Vagina (tissue), 2 donors: ENCODE measurements at regions not wholly inside any gene's neighbourhood (a gene's known extent, or its start where the extent isn't known, plus 50 kb on each side); places are given as distances from the start of the nearest gene placed in this dataset.

Source experiments
- POLR2A ChIP-seq, 2 donors: fragments of 450-650 bp; IDR thresholded peaks; one replicate each; pipeline ENCODE4 v1.6.1; 2017; ENCODE audit warnings: antibody characterized with exemption in 2 of 2, mild to moderate bottlenecking in 2 of 2, moderate library complexity in 2 of 2
- POLR2AphosphoS5 ChIP-seq, 2 donors: sonication (generic); formaldehyde crosslinking; IDR thresholded peaks; one replicate each; pipeline ENCODE4 v1.9.0; 2017; ENCODE audit warnings: antibody characterized with exemption in 2 of 2, mild to moderate bottlenecking in 2 of 2, low read depth in 1 of 2; ENCODE audit not compliant: insufficient read depth in 1 of 2
- TF ChIP-seq, protein P1 (sequence below), 3 experiments: fragments of 450-650 bp in 2 of 3; fragments of 200-600 bp in 1 of 3; sonication (generic) in 1 of 3; IDR thresholded peaks; one replicate each; pipeline ENCODE4 v1.5.1; 2017 to 2019; ENCODE audit warnings: antibody characterized with exemption in 3 of 3, mild to moderate bottlenecking in 2 of 3, moderate library complexity in 2 of 3

DNA sequence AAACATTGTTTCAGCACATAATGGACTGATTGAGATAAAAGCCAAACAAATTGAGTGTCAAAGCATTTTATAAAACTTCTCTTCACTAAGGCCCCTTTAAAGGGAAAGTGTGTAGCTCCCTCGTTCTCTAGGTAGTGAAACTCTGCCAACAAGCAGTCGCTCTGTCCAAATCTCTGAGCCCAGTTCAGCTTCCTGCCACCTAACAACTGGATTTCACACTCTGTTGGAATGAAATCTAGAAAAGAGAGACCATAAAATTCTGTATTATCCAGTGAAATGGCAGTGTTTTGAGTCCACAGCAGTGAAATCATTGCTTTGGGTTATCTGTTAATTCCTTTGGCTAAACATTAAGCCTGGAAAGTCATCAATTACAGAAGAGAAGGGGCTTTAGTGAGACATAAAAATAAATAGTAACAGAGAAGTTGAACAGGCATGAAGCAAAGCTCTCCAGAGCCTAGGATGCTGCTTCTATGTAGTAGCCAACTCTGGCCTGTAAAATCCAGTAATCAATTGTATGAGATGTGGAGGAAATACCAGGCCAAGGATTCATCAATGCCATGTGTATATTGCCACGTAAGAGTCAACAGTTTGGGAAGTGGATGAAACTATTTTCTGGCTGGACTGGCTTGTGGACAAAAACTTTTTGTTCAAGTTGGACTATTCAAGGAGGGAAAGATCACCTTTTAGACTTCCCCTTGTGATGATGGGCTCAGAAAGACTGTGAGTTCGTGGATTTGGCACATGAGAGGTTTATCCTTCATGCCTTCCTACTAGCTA lies 122.5 kb downstream of the WIF1 start:
- TF ChIP-seq, protein P1, sequence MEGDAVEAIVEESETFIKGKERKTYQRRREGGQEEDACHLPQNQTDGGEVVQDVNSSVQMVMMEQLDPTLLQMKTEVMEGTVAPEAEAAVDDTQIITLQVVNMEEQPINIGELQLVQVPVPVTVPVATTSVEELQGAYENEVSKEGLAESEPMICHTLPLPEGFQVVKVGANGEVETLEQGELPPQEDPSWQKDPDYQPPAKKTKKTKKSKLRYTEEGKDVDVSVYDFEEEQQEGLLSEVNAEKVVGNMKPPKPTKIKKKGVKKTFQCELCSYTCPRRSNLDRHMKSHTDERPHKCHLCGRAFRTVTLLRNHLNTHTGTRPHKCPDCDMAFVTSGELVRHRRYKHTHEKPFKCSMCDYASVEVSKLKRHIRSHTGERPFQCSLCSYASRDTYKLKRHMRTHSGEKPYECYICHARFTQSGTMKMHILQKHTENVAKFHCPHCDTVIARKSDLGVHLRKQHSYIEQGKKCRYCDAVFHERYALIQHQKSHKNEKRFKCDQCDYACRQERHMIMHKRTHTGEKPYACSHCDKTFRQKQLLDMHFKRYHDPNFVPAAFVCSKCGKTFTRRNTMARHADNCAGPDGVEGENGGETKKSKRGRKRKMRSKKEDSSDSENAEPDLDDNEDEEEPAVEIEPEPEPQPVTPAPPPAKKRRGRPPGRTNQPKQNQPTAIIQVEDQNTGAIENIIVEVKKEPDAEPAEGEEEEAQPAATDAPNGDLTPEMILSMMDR (IDR thresholded peaks at IDR 0.05), result no peak
- TF ChIP-seq POLR2AphosphoS5 (IDR thresholded peaks at IDR 0.05; ENCODE audit: insufficient read depth in 1 of 2, low read depth in 1 of 2) (no peak), POLR2A (IDR thresholded peaks at IDR 0.05) (no peak)
